GM12875 (cell line): ENCODE measurements at regions not wholly inside any gene's neighbourhood (a gene's known extent, or its start where the extent isn't known, plus 50 kb on each side); places are given as distances from the start of the nearest gene placed in this dataset.
"Not testable (repeated sequence)": the region's sequence is repeated elsewhere in the genome, so short reads cannot be mapped to it uniquely, and the experiment has no call there.

Experiments
- H3K4me3 ChIP-seq: one replicate; pipeline ENCODE4 v1.5.1; 2011; ENCODE audit warnings: low read depth, low read length, control low read depth
- TF ChIP-seq, protein P1 (sequence below): IDR thresholded peaks from 2 replicates; pipeline ENCODE4 v1.5.1; 2011; ENCODE audit warnings: low read depth, mild to moderate bottlenecking, control low read depth, inconsistent platforms, low read length, moderate library complexity, borderline replicate concordance; ENCODE audit not compliant: insufficient read depth

DNA sequence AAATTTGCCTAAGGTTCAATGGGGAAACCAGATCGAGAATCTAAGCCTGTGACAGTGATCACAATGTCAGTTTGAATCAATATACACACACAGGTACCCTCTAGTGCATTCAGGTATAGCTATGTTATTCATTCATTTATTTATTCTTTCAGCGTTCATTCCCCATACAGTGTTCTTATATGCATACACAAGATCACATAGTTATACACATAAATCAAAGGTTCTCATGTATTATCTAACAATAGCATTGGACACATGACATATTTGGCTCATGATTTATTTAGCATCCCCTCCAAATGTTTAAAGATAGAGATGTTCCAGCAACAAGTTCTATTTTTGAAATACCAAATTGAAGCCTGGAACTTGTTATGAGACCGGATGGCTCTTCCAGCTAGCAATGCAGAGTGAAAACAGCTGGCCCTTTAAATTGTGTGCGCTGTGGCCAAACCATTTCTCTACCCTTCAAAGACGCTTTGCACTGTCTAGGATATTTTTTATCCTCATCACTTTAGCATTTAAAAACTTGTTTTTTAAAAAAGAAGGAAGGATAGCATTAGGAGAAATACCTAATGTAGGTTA, 131.0 kb downstream of the ATXN3L start:
- H3K4me3 ChIP-seq = no peak overlapping the region
- TF ChIP-seq, protein P1, sequence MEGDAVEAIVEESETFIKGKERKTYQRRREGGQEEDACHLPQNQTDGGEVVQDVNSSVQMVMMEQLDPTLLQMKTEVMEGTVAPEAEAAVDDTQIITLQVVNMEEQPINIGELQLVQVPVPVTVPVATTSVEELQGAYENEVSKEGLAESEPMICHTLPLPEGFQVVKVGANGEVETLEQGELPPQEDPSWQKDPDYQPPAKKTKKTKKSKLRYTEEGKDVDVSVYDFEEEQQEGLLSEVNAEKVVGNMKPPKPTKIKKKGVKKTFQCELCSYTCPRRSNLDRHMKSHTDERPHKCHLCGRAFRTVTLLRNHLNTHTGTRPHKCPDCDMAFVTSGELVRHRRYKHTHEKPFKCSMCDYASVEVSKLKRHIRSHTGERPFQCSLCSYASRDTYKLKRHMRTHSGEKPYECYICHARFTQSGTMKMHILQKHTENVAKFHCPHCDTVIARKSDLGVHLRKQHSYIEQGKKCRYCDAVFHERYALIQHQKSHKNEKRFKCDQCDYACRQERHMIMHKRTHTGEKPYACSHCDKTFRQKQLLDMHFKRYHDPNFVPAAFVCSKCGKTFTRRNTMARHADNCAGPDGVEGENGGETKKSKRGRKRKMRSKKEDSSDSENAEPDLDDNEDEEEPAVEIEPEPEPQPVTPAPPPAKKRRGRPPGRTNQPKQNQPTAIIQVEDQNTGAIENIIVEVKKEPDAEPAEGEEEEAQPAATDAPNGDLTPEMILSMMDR = no peak

DNA sequence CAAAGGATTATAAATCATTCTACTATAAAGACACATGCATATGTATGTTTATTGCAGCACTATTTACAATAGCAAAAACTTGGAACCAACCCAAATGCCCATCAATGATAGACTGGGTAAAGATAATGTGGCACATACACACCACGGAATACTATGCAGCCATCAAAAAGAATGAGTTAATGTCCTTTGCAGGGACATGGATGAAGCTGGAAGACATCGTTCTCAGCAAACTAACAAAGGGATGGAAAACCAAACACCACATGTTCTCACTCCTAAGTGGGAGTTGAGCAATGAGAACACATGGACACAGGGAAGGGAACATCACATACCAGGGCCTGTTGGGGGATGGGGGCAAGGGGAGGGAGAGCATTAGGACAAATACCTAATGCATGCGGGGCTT, 133.2 kb downstream of the ATXN3L start:
- H3K4me3 ChIP-seq = not testable (repeated sequence)

DNA sequence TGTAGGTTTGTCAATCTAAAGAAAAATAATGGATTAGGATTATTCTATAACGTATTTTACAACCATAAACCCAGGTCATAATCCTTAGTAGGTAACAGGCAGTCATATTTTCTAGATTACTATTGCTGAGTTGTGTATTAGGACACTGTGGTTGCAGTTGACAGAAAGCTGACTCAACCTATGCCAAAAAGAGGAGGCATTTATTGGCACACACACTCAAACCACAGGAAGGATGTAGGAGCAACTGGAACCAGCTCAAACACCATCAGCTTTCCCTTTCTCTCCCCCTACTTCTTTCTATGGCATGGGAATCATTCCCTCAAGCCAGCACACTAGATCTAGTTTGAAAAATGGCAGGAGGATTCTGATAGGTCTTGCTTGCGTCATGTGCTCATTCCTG, 136.4 kb upstream of the FAM9C start:
- TF ChIP-seq, protein P1 = no peak
- H3K4me3 ChIP-seq = no peak overlapping the region

- TF ChIP-seq, protein P1 = no peak
Measured at GRCh38 chrX:13179586-13179985, 135.2 kb upstream of the FAM9C start.

GRCh38 chrX:13179100-13179499, 134.7 kb upstream of the FAM9C start:
- no peak overlapping the region for H3K4me3 ChIP-seq
- TF ChIP-seq, protein P1 = no peak

More at GRCh38 chrX:13179586-13179985, 135.2 kb upstream of the FAM9C start:
- no peak overlapping the region for H3K4me3 ChIP-seq

DNA sequence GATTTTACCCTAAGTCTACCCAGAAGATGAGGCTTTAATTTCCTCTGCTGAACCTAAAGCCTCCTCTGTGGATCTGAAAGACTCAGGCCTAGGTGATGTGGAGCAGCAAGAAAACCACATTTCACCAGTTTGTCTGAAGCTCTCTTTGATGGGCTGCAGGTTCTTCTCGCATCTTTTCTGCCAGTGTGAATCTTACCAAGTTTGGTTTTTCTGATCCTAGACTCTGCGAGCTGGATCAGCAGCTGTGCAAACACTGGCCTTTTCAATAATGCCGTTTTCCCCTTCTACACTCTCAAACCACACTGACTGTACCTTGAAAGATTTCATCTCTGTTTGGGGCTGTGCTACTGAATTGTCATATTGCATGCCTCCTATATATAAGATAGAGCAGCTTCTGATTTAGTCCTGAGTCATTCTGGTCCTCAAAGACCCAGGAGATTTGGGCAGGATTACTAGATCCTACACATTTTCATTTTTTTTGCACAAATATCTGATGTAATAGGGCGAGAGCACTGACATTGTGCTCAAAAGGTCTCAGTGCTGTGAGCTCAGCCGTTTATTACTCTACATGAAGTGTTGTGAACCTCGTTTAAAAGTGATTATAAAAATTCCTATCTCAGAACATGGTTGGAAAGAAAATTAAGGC, 133.6 kb upstream of the FAM9C start:
- TF ChIP-seq, protein P1 = no peak
- no peak overlapping the region for H3K4me3 ChIP-seq

DNA sequence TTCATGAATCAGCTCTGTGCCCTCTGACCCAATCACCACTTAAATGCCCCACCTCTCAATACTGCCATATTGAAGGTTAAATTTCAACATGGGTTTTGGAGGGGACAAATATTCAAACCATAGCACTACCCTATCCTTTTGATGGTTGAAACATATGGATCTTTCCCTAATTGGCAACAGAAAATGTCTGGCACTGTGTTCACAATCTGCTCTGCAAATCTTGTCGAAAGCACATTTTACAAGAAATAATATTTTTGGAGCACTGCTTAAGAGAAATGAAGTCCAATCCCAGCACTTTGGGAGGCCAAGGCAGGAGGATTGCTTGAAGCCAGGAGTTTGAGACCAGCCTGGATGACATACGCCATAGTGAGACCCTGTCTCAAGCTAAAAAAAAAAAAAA, 130.6 kb upstream of the FAM9C start:
- TF ChIP-seq, protein P1 = no peak
- no peak overlapping the region for H3K4me3 ChIP-seq
